Glutamatergic neuron (in vitro differentiated cells): ENCODE measurements at regions not wholly inside any gene's neighbourhood (a gene's known extent, or its start where the extent isn't known, plus 50 kb on each side); places are given as distances from the start of the nearest gene placed in this dataset.
"Not testable (repeated sequence)": the region's sequence is repeated elsewhere in the genome, so short reads cannot be mapped to it uniquely, and the experiment has no call there.

Experiments used
- DNase-seq: peaks from one replicate; pipeline ENCODE4 v3.0.0; 2022
- H3K27ac Mint-ChIP-seq: one replicate; pipeline ENCODE4 v1.8.0; 2020; ENCODE audit warnings: mild to moderate bottlenecking, mixed read lengths, inconsistent platforms; ENCODE audit not compliant: unreplicated experiment
- H3K27me3 Mint-ChIP-seq: one replicate; pipeline ENCODE4 v1.8.0; 2020; ENCODE audit warnings: mild to moderate bottlenecking, moderate library complexity, mixed read lengths, inconsistent platforms; ENCODE audit not compliant: unreplicated experiment
- H3K36me3 Mint-ChIP-seq: one replicate; pipeline ENCODE4 v1.8.0; 2020; ENCODE audit warnings: mild to moderate bottlenecking, mixed read lengths, inconsistent platforms; ENCODE audit not compliant: unreplicated experiment
- H3K4me1 Mint-ChIP-seq: one replicate; pipeline ENCODE4 v1.8.0; 2020; ENCODE audit warnings: mild to moderate bottlenecking, low read depth, mixed read lengths, inconsistent platforms; ENCODE audit not compliant: unreplicated experiment
- H3K4me3 Mint-ChIP-seq: one replicate; pipeline ENCODE4 v1.8.0; 2020; ENCODE audit warnings: mild to moderate bottlenecking, mixed read lengths, inconsistent platforms; ENCODE audit not compliant: unreplicated experiment
- H3K9me3 Mint-ChIP-seq: one replicate; pipeline ENCODE4 v1.8.0; 2020; ENCODE audit warnings: mild to moderate bottlenecking, moderate library complexity, mixed read lengths, inconsistent platforms; ENCODE audit not compliant: unreplicated experiment
- TF ChIP-seq, protein P1 (sequence below): fragments of 200-600 bp; sonication (generic); IDR thresholded peaks from one replicate; pipeline ENCODE4 v1.5.0; 2021; ENCODE audit not compliant: partially characterized antibody, unreplicated experiment

DNA sequence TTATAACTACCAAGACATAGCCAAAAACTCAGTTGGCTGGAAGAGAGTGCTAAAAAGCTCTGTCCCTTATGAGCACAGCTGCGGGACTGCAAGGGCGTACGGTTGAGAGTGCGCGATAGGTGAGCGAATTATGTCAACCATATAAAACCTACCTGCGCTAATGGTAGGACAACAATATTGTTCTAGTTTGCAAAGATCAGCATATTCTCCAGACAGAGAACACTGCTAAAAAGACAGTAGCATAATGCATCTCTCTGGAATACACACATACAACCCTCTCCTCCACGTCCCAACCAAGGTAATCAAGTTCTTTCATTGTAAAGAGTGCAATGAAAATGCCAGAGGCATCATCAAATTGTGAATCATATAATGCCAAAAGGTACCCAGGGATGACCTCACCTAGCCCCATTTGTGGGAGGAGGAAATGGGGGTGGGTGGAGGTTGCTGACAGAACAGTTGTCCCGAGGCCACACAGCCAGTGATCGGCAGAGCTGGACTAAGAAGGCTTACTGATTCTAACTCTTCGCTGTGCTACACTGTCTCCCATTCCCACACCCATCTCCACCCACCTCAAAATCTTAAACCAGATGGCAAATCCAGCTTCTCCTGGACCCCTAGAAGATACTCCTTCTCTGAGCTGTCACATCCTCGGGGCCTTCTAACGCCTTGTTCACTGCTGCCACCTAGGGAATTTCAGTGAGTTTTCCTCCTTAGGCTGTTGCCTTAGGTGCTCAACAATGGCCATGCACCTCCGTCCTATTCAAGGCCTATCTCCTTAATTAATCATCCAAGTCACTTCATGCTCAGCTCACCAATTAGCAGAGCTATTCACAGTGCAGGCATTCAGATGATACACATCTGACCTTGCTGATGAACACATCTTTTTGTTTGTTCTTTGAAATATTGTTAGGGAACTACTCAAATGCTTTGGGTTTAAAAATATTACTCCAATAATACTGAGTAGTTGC is 60.7 kb downstream of the RPL22L1 start:
- Mint-ChIP-seq H3K9me3 (peaks cover 9% of the 10 kb centered on the region), H3K27ac (no peak overlapping the region)

GRCh38 chr3:170808041-170808440 is 62.0 kb downstream of the RPL22L1 start:
- no peak overlapping the region for H3K27ac Mint-ChIP-seq
- H3K4me3 Mint-ChIP-seq: no peak overlapping the region
- no peaks in the 10 kb centered on the region for H3K4me1 Mint-ChIP-seq
- no peaks in the 10 kb centered on the region for H3K36me3 Mint-ChIP-seq
- H3K9me3 Mint-ChIP-seq: peaks cover 9% of the 10 kb centered on the region
- TF ChIP-seq, protein P1, sequence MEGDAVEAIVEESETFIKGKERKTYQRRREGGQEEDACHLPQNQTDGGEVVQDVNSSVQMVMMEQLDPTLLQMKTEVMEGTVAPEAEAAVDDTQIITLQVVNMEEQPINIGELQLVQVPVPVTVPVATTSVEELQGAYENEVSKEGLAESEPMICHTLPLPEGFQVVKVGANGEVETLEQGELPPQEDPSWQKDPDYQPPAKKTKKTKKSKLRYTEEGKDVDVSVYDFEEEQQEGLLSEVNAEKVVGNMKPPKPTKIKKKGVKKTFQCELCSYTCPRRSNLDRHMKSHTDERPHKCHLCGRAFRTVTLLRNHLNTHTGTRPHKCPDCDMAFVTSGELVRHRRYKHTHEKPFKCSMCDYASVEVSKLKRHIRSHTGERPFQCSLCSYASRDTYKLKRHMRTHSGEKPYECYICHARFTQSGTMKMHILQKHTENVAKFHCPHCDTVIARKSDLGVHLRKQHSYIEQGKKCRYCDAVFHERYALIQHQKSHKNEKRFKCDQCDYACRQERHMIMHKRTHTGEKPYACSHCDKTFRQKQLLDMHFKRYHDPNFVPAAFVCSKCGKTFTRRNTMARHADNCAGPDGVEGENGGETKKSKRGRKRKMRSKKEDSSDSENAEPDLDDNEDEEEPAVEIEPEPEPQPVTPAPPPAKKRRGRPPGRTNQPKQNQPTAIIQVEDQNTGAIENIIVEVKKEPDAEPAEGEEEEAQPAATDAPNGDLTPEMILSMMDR: peak; percentile 9
- no peak for DNase-seq
- peaks cover 9% of the 10 kb centered on the region for H3K27me3 Mint-ChIP-seq

More for the DNA sequence above, 60.7 kb downstream of the RPL22L1 start:
- TF ChIP-seq, protein P1: peak; percentile 23
- H3K36me3 Mint-ChIP-seq: no peaks in the 10 kb centered on the region
- peaks cover 9% of the 10 kb centered on the region for H3K4me1 Mint-ChIP-seq
- no peak overlapping the region for H3K4me3 Mint-ChIP-seq
- no peak for DNase-seq
- peaks cover 9% of the 10 kb centered on the region for H3K27me3 Mint-ChIP-seq

DNA sequence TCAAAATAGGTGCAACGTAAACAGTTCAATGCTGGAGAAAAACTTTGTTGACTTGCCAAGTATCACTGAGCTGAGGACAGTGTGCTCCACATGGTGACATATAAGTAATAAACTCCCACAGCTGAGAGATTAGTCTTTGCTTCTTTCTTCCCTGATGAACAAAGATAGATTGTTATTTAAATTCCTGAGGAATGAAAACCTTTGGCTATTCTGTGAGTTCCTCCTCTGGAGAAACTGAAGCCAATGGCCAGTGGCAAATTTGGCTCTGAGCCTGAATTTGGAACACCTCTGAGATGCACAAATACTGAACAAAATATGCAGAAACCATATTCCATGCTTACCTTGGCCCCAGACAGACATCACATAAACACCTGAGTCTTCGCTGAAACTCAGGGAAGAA is 63.3 kb downstream of the RPL22L1 start:
- Mint-ChIP-seq H3K4me3 (no peak overlapping the region), H3K36me3 (no peaks in the 10 kb centered on the region), H3K9me3 (peaks cover 2% of the 10 kb centered on the region), H3K27me3 (peaks cover 3% of the 10 kb centered on the region), H3K4me1 (no peaks in the 10 kb centered on the region), H3K27ac (no peak overlapping the region)
- TF ChIP-seq, protein P1: no peak
- DNase-seq: no peak

- Mint-ChIP-seq H3K36me3 (no peaks in the 10 kb centered on the region), H3K9me3 (peaks cover 2% of the 10 kb centered on the region), H3K27me3 (peaks cover 2% of the 10 kb centered on the region), H3K4me1 (no peaks in the 10 kb centered on the region), H3K27ac (no peak overlapping the region), H3K4me3 (no peak overlapping the region)
- no peak for DNase-seq
- TF ChIP-seq, protein P1: no peak
These were observed 63.9 kb downstream of the RPL22L1 start for GRCh38 chr3:170806141-170806540.

DNA sequence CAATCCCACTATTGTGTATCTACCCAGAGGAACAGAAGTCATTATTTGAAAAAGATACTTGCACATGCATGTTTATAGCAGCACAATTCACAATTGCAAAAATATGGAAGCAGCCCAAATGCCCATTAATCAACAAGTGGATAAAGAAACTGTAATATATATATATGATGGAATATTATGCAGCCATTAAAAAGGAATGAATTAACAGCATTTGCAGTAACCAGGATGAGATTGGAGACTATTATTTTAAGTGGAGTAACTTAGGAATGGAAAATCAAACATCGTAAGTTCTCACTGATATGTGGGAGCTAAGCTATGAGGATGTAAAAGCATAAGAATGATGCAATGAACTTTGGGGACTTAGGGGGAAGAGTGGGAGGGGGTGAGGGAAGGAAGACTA is 64.7 kb downstream of the RPL22L1 start:
- H3K9me3 Mint-ChIP-seq, H3K27ac Mint-ChIP-seq, H3K27me3 Mint-ChIP-seq, H3K4me3 Mint-ChIP-seq, DNase-seq, H3K36me3 Mint-ChIP-seq, H3K4me1 Mint-ChIP-seq: not testable (repeated sequence)

DNA sequence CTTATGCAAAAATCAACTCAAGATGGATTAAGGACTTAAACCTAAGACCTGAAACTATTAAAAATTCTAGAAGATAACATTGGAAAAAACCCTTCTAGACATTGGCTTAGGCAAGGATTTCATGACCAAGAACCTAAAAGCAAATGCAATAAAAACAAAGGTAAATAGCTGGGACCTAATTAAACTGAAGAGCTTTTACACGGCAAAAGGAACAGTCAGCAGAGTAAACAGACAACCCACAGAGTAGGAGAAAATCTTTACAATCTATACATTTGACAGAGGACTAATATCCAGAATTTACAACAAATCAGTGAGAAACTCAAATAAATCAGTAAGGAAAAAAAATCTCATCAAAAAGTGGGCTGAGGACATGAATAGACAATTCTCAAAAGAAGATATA is 65.4 kb downstream of the RPL22L1 start:
- H3K9me3 Mint-ChIP-seq, H3K27ac Mint-ChIP-seq, H3K27me3 Mint-ChIP-seq, H3K36me3 Mint-ChIP-seq, DNase-seq, H3K4me1 Mint-ChIP-seq, H3K4me3 Mint-ChIP-seq: not testable (repeated sequence)
